Cardiac fibroblast (primary cell): ENCODE measurements at regions not wholly inside any gene's neighbourhood (a gene's known extent, or its start where the extent isn't known, plus 50 kb on each side); places are given as distances from the start of the nearest gene placed in this dataset.

Source experiments
- DNase-seq, 2 donors: peaks; one replicate each; pipeline versions ENCODE4 v3.0.0 to v3.0.0-alpha.2; 2010; ENCODE audit warnings: low read depth in 2 of 2
- H3K4me3 ChIP-seq, 2 donors: replicated peaks in 1 of 2; 1 replicate in 1 of 2; 2 replicates in 1 of 2; pipeline ENCODE4 v1.5.1; 2011; ENCODE audit warnings: low read depth in 2 of 2, low read length in 2 of 2, mild to moderate bottlenecking in 2 of 2, moderate library complexity in 1 of 2
- TF ChIP-seq, protein P1 (sequence below): IDR thresholded peaks from one replicate; pipeline ENCODE4 v1.5.1; 2011; ENCODE audit warnings: low read depth, mild to moderate bottlenecking, low read length, inconsistent platforms

DNA sequence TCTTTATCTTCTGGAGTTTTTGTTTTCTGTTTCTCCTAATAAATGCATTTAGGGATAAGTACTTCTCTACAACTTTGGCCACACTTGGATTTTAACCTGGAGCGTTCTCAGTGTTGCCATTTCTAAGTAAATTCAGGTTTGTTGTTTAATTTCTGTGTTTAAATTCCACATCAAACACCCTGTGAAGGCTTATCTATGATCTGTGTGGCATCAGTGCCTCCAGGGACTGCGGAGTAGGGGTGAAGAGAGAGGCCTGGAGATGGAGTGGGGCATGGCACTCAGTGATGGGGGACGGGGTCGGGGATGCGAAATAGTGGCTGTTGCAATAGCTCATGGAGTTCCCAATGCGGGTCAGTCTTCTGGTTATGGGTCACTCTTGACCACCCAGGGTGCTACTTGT lies 294.8 kb downstream of the HS3ST3B1 start:
- no peak for DNase-seq
- TF ChIP-seq, protein P1, sequence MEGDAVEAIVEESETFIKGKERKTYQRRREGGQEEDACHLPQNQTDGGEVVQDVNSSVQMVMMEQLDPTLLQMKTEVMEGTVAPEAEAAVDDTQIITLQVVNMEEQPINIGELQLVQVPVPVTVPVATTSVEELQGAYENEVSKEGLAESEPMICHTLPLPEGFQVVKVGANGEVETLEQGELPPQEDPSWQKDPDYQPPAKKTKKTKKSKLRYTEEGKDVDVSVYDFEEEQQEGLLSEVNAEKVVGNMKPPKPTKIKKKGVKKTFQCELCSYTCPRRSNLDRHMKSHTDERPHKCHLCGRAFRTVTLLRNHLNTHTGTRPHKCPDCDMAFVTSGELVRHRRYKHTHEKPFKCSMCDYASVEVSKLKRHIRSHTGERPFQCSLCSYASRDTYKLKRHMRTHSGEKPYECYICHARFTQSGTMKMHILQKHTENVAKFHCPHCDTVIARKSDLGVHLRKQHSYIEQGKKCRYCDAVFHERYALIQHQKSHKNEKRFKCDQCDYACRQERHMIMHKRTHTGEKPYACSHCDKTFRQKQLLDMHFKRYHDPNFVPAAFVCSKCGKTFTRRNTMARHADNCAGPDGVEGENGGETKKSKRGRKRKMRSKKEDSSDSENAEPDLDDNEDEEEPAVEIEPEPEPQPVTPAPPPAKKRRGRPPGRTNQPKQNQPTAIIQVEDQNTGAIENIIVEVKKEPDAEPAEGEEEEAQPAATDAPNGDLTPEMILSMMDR, result no peak
- H3K4me3 ChIP-seq, result no peak overlapping the region

DNA sequence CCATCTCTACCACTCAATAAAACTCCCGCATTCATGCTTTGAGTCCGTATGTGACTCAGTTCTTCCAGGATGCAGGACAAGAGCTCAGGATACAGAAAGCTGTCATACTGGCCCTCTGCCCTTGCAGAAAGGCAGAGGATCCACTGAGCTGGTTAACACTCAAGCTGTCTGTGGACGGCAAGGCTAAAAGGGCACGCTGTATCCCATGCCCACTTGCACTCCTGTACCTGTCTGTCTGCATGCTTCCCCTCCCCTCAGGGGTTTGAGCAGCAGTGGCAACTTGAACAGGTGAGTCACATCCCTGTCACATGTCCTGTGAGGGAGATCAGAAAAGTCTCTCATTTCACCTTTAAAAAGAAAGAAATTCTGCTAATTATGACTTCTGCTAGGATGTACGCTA lies 293.8 kb downstream of the HS3ST3B1 start:
- no peak for DNase-seq
- H3K4me3 ChIP-seq, result no peak overlapping the region
- TF ChIP-seq, protein P1, result no peak

DNA sequence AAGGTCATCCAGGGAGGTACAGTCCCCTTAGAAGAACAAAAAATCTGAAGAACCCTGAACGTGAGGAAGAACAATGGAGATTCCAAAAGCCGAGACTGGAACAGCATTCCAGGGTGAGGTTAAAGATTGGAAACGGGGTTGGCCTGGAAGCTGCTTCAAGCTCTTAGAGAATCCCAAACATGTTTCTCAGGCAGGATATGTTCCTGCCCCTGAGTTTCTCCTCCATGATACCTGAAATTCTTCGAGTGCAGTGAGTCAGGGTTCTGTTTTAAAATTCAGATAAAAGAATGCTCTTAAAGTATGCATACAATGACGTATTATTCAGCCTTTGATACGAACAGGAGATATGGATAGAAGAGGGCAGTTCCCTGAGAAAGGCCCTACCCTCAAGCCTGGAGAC lies 293.1 kb downstream of the HS3ST3B1 start:
- no peak overlapping the region for H3K4me3 ChIP-seq
- no peak for DNase-seq
- TF ChIP-seq, protein P1, result no peak

DNA sequence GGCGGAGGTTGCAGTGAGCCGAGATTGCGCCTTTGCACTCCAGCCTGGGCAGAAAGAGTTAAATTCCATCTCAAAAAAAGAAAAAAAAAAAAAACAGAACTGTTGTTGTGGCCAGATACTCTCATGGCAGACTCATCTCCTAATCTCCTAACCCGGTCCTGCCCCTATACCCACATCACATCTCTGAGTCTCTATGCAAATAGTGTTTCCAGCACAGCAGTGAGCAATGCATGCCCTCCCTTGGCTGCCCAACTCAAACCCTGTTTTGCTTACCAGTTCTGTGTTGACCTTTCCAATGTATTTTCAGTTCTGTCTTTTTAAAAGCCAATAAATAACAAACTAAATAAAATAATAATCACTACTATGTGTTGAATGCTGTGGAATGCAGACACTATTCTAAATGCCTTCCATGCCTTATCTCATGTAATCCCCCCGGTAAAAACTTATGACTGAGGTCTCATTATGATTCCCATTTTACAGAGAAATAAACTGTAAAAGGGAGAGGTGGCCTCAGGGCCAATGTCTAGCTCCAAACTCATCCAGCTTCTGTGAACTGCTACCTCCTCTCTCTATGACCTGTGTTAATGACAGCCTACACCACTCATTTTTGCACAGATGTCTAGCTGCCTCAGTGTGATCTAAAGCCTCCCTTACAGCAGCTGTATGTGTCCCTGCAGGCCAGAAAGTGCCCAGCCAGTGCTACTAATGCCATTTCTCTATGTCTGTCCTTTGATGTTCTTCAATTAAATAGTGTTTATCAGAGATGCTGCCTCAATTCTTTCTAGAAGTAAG lies 289.8 kb downstream of the HS3ST3B1 start:
- no peak for DNase-seq
- no peak overlapping the region for H3K4me3 ChIP-seq
- TF ChIP-seq, protein P1, result no peak

DNA sequence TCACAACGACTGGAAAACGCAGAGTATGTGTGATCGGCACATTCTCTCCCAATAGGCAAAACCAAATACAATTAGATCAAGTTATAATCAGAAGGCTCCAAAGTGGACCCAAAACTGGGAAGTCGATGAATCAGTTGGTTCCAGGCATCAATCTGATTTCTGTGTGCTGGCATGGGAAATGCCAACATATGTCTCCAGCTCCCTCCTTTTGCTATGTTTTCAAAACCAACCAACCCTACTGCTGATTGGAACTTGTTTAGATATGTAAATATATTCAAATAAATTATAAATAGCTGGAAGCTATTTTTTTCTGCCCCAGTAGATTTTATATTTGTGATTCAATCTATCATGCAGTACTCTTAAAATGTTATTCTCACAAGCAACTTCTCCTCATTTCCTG lies 284.2 kb downstream of the HS3ST3B1 start:
- no peak for DNase-seq
- TF ChIP-seq, protein P1, result no peak
- no peak overlapping the region for H3K4me3 ChIP-seq

DNA sequence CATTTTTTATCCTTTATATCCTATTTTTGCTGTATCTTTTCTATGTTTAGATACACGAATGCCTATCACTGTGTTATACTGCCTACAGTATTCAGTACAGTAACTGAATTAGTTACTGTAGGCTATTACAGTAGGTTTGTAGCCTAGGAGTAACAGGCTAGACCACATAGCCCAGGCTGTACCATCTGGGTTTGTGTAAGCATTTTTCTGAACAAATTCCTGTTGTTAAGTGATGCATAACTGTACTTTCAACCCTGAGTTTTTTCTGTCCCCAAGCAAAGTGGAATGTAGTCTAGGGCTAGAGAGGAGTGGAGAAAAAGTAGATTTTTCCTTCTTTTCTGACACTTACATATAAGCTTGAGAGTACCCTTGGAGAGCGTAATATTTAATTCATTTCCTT lies 282.1 kb downstream of the HS3ST3B1 start:
- TF ChIP-seq, protein P1, result no peak
- H3K4me3 ChIP-seq, result no peak overlapping the region
- no peak for DNase-seq
